SK-N-SH treated with all-trans-retinoic acid at 6 μM for 48 hours (cell line): ENCODE measurements at regions not wholly inside any gene's neighbourhood (a gene's known extent, or its start where the extent isn't known, plus 50 kb on each side); places are given as distances from the start of the nearest gene placed in this dataset.

Experiments used
- ARNTL ChIP-seq: fragments of 450-650 bp; formaldehyde crosslinking; IDR thresholded peaks from 2 replicates; pipeline ENCODE4 v1.5.0; 2020; ENCODE audit warnings: low read depth, mild to moderate bottlenecking, moderate library complexity, borderline replicate concordance
- CSDC2 ChIP-seq: fragments of 250-450 bp; sonication (Bioruptor Pico); IDR thresholded peaks from 2 replicates; pipeline ENCODE4 v1.5.0; 2020; ENCODE audit warnings: mild to moderate bottlenecking, moderate library complexity
- ESRRG ChIP-seq: fragments of 250-450 bp; sonication (Bioruptor Pico); IDR thresholded peaks from 2 replicates; pipeline ENCODE4 v1.6.1; 2021; ENCODE audit warnings: mild to moderate bottlenecking
- RARB ChIP-seq: fragments of 250-450 bp; sonication (Bioruptor Pico); IDR thresholded peaks from 2 replicates; pipeline ENCODE4 v1.8.0; 2021; ENCODE audit warnings: mild to moderate bottlenecking, moderate library complexity
- TSHZ2 ChIP-seq: fragments of 250-450 bp; sonication (Bioruptor Pico); IDR thresholded peaks from 2 replicates; pipeline ENCODE4 v1.5.0; 2020; ENCODE audit warnings: mild to moderate bottlenecking, moderate library complexity
- ZFP30 ChIP-seq: fragments of 450-650 bp; formaldehyde crosslinking; IDR thresholded peaks from 2 replicates; pipeline ENCODE4 v1.5.0; 2022; ENCODE audit warnings: mild to moderate bottlenecking, moderate library complexity
- ZNF70 ChIP-seq: fragments of 450-650 bp; formaldehyde crosslinking; IDR thresholded peaks from 2 replicates; pipeline ENCODE4 v1.5.0; 2020; ENCODE audit warnings: mild to moderate bottlenecking, moderate library complexity

GRCh38 chr20:33922224-33922623 lies 71.5 kb upstream of the RALY start:
- TF ChIP-seq RARB (CRISPR knock-in tag) (no peak), CSDC2 (no peak), ESRRG (CRISPR knock-in tag) (no peak), ZNF70 (CRISPR knock-in tag) (no peak), ZFP30 (CRISPR knock-in tag) (no peak), TSHZ2 (CRISPR knock-in tag) (no peak), ARNTL (no peak)
